ENCODE measurements at regions not wholly inside any gene's neighbourhood (a gene's known extent, or its start where the extent isn't known, plus 50 kb on each side); places are given as distances from the start of the nearest gene placed in this dataset.

DNA sequence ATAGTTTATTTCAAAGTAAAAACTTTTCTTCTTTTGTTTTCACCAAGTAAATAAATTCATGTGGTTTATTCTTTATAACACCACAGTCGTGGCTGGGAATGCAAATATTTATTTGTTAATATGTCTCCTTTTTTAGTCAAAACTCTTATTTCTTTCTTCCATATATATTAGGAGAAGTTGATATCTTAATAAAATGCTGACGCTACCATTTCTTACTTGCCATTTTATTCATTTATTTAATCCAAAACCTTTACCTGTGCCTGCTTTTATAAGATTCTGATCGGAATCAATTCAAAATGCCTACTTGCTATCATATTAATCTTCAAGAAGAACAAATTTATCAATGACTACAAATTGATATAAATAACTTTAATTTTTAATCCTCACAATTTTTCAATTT is 362.9 kb upstream of the FSIP2 start:
- H3K4me1 ChIP-seq: no peaks in the 10 kb centered on the region
- no peak for DNase-seq
- no peak overlapping the region for H3K27ac ChIP-seq
- H3K9me3 ChIP-seq: peaks cover 0 to 4% (median 0%) of the 10 kb centered on the region in 4 donors
- TF ChIP-seq EP300 (IDR thresholded peaks at IDR 0.05): no peak
- no peak for TF ChIP-seq POLR2AphosphoS5 (IDR thresholded peaks at IDR 0.05)
- TF ChIP-seq, protein P1, sequence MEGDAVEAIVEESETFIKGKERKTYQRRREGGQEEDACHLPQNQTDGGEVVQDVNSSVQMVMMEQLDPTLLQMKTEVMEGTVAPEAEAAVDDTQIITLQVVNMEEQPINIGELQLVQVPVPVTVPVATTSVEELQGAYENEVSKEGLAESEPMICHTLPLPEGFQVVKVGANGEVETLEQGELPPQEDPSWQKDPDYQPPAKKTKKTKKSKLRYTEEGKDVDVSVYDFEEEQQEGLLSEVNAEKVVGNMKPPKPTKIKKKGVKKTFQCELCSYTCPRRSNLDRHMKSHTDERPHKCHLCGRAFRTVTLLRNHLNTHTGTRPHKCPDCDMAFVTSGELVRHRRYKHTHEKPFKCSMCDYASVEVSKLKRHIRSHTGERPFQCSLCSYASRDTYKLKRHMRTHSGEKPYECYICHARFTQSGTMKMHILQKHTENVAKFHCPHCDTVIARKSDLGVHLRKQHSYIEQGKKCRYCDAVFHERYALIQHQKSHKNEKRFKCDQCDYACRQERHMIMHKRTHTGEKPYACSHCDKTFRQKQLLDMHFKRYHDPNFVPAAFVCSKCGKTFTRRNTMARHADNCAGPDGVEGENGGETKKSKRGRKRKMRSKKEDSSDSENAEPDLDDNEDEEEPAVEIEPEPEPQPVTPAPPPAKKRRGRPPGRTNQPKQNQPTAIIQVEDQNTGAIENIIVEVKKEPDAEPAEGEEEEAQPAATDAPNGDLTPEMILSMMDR (IDR thresholded peaks at IDR 0.05): no peak
- TF ChIP-seq POLR2A (IDR thresholded peaks at IDR 0.05): no peak
- no peak overlapping the region for H3K4me3 ChIP-seq
- ATAC-seq (ENCODE audit: low FRiP score in 2 of 2): no peak
- 79 to 81% methylated on average over 3 of the region's 3 CpGs for WGBS, 2 donors
- H3K27me3 ChIP-seq: no peaks in the 10 kb centered on the region
- H3K36me3 ChIP-seq: no peaks in the 10 kb centered on the region

DNA sequence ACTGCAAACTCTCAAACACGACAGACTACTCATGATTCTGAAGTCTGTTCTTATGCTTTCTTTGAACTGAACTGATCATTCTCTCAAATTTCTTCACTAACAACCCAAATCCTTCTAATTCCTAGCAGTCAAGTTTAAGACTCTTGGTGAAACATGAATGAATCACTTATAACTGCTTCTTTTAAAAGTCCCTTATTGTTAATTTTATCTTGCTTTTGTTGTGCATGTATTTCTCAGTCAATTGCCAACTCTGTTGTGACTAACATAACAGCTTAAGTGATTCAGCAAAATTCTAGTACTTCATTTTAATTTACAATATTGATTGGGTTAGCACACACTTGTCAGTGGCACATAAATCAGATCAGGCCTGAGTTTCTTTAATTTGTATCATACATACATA is 357.0 kb upstream of the FSIP2 start:
- Histone ChIP-seq H3K36me3 (no peaks in the 10 kb centered on the region), H3K9me3 (peaks cover 0 to 4% (median 0%) of the 10 kb centered on the region in 4 donors), H3K4me1 (no peaks in the 10 kb centered on the region), H3K27ac (no peak overlapping the region), H3K27me3 (no peaks in the 10 kb centered on the region), H3K4me3 (no peak overlapping the region)
- 68 to 73% methylated on average over 1 of the region's 1 CpG for WGBS, 2 donors
- DNase-seq (no peak), ATAC-seq (ENCODE audit: low FRiP score in 2 of 2) (no peak)
- TF ChIP-seq POLR2A (IDR thresholded peaks at IDR 0.05) (no peak), POLR2AphosphoS5 (IDR thresholded peaks at IDR 0.05) (no peak), EP300 (IDR thresholded peaks at IDR 0.05) (no peak)
- TF ChIP-seq, protein P1 (IDR thresholded peaks at IDR 0.05): no peak

DNA sequence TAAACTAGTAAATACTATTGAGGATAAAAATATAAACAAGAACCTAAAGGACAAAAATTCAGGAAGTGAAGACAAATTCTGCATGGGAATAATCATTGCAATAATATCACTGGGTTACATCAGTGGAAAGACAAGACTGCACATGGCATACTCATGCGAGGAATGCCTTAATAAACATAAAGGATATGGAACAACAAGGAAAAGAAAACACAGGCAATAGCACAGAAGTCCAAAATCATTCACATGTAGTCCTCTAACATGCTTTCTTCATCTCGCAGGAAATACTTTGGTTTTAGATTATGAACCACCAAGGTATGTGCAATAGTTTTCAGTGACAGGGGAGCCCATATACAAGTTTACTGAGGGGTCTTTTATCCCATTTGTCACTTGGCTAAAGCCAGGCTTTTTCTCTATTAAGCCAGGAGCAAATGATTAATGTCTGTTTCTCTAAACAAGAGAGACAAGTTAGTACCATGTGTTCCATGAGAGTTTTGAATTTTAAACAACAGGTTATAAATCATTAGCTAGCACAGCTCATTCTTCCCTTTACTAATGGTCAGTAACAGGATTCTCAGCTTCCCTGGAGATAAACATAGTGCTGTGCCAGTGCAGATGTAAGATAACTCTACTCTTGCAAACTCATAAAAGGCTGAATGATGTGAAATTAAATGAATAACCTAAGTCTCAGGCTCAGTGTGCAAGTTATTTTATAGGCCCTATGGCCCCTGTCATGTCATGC is 353.6 kb upstream of the FSIP2 start:
- Histone ChIP-seq H3K9me3 (no peaks in the 10 kb centered on the region), H3K27me3 (no peaks in the 10 kb centered on the region), H3K36me3 (no peaks in the 10 kb centered on the region), H3K27ac (no peak overlapping the region), H3K4me3 (no peak overlapping the region), H3K4me1 (no peaks in the 10 kb centered on the region)
- WGBS, 2 donors: 66 to 70% methylated on average over 2 of the region's 2 CpGs
- TF ChIP-seq, protein P1 (IDR thresholded peaks at IDR 0.05): no peak
- TF ChIP-seq POLR2AphosphoS5 (IDR thresholded peaks at IDR 0.05): no peak
- TF ChIP-seq POLR2A (IDR thresholded peaks at IDR 0.05): no peak
- TF ChIP-seq EP300 (IDR thresholded peaks at IDR 0.05): no peak
- ATAC-seq (ENCODE audit: low FRiP score in 2 of 2): no peak
- DNase-seq: no peak

DNA sequence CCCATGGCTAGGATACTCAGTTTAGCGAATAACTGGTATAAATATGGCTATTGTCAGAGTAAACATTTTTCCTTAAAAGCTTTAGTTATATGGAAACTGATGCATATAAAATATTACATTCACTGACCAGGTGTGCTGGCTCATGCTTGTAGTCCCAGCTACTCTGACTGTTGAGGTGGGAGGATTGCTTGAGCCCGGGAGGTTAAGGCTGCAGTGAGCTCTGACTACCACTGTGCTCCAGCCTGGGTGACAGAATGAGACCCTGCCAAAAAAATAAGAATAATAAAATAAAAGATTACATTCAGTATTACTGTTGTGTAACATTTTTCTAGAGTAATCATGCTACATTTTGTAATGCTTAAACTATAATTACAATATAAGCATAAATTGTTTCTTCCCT is 350.4 kb upstream of the FSIP2 start:
- 85 to 94% methylated on average over 2 of the region's 2 CpGs for WGBS, 2 donors
- DNase-seq (no peak), ATAC-seq (ENCODE audit: low FRiP score in 2 of 2) (no peak)
- no peaks in the 10 kb centered on the region for H3K9me3 ChIP-seq
- H3K4me3 ChIP-seq: no peak overlapping the region
- H3K4me1 ChIP-seq: no peaks in the 10 kb centered on the region
- TF ChIP-seq, protein P1 (IDR thresholded peaks at IDR 0.05): no peak
- TF ChIP-seq EP300 (IDR thresholded peaks at IDR 0.05) (no peak), POLR2AphosphoS5 (IDR thresholded peaks at IDR 0.05) (no peak), POLR2A (IDR thresholded peaks at IDR 0.05) (no peak)
- H3K36me3 ChIP-seq: no peaks in the 10 kb centered on the region
- no peak overlapping the region for H3K27ac ChIP-seq
- H3K27me3 ChIP-seq: no peaks in the 10 kb centered on the region

DNA sequence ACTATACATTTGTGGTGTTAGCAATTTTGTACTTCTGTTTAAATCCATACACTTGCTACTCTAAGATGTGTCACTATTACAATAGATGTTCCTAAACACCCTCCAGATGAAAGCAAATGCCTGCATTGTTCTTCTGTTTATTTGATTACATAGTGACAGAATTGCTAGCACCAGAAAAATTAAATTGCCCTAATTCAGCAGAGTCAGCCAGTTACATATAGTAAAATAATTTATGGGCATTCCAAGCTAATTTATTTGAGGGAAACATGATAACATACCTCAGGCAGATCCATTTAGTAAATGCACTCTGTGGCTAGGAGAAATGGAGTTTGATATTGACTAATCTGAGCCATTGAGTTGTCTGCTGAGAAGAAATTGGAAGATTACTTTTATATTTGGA is 347.1 kb upstream of the FSIP2 start:
- H3K27me3 ChIP-seq: no peaks in the 10 kb centered on the region
- peaks cover 0 to under 1% (median 0%) of the 10 kb centered on the region in 4 donors for H3K9me3 ChIP-seq
- ATAC-seq (ENCODE audit: low FRiP score in 2 of 2) (no peak), DNase-seq (no peak)
- H3K27ac ChIP-seq: no peak overlapping the region
- no peak overlapping the region for H3K4me3 ChIP-seq
- TF ChIP-seq POLR2AphosphoS5 (IDR thresholded peaks at IDR 0.05) (no peak), EP300 (IDR thresholded peaks at IDR 0.05) (no peak), POLR2A (IDR thresholded peaks at IDR 0.05) (no peak)
- TF ChIP-seq, protein P1 (IDR thresholded peaks at IDR 0.05): no peak
- no peaks in the 10 kb centered on the region for H3K36me3 ChIP-seq
- H3K4me1 ChIP-seq: no peaks in the 10 kb centered on the region

Measured in upper lobe of left lung (tissue), 6 donors.